ENCODE measurements at regions not wholly inside any gene's neighbourhood (a gene's known extent, or its start where the extent isn't known, plus 50 kb on each side); places are given as distances from the start of the nearest gene placed in this dataset.
"Not testable (repeated sequence)": the region's sequence is repeated elsewhere in the genome, so short reads cannot be mapped to it uniquely, and the experiment has no call there.

DNA sequence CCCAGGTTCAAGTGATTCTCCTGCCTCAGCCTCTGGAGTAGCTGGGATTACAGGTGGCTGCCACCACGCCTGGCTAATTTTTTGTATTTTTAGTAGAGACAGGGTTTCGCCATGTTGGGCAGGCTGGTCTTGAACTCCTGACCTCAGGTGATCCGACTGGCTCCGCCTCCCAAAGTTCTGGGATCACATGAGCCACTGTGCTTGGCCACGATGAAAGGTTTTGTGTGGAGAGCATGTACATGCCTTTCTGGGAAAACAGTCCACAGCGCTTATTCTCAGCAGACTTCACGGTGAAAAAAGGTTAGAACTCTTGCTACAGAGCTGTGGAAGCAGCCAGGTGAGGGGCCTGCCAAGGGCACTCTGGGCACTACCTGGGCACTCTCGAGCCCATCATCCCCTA is 85.0 kb upstream of the OR4F16 start:
- not testable (repeated sequence) for TF ChIP-seq POLR2AphosphoS2 (IDR thresholded peaks at IDR 0.05; ENCODE audit: low read depth, low read length); RAD21 (IDR thresholded peaks at IDR 0.05; ENCODE audit: insufficient read depth, low read depth, low read length); CEBPB (IDR thresholded peaks at IDR 0.05; ENCODE audit: borderline replicate concordance in 1 of 2, low read depth in 2 of 2, low read length in 2 of 2); NR2C2 (IDR thresholded peaks at IDR 0.05; ENCODE audit: borderline replicate concordance, control insufficient read depth, insufficient read length, low read depth); TAF1 (IDR thresholded peaks at IDR 0.05; ENCODE audit: borderline replicate concordance, low read depth, low read length); CBX3 (IDR thresholded peaks at IDR 0.05; ENCODE audit: borderline replicate concordance, low read depth); CREB1 (IDR thresholded peaks at IDR 0.05; ENCODE audit: low read depth); MXI1 (IDR thresholded peaks at IDR 0.05; ENCODE audit: low read depth, low read length); YY1 (IDR thresholded peaks at IDR 0.05; ENCODE audit: low read depth, low read length); TCF7 (IDR thresholded peaks at IDR 0.05; ENCODE audit: borderline replicate concordance)
- TF ChIP-seq, protein P1, sequence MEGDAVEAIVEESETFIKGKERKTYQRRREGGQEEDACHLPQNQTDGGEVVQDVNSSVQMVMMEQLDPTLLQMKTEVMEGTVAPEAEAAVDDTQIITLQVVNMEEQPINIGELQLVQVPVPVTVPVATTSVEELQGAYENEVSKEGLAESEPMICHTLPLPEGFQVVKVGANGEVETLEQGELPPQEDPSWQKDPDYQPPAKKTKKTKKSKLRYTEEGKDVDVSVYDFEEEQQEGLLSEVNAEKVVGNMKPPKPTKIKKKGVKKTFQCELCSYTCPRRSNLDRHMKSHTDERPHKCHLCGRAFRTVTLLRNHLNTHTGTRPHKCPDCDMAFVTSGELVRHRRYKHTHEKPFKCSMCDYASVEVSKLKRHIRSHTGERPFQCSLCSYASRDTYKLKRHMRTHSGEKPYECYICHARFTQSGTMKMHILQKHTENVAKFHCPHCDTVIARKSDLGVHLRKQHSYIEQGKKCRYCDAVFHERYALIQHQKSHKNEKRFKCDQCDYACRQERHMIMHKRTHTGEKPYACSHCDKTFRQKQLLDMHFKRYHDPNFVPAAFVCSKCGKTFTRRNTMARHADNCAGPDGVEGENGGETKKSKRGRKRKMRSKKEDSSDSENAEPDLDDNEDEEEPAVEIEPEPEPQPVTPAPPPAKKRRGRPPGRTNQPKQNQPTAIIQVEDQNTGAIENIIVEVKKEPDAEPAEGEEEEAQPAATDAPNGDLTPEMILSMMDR (IDR thresholded peaks at IDR 0.05 in 2 of 3, conservative IDR thresholded peaks at IDR 0.05 in 1 of 3; ENCODE audit: control insufficient read depth in 2 of 3, extremely low read depth in 1 of 3, insufficient read depth in 1 of 3, low read depth in 3 of 3, low read length in 3 of 3): not testable (repeated sequence)
- TF ChIP-seq, protein P2, sequence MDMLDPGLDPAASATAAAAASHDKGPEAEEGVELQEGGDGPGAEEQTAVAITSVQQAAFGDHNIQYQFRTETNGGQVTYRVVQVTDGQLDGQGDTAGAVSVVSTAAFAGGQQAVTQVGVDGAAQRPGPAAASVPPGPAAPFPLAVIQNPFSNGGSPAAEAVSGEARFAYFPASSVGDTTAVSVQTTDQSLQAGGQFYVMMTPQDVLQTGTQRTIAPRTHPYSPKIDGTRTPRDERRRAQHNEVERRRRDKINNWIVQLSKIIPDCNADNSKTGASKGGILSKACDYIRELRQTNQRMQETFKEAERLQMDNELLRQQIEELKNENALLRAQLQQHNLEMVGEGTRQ (IDR thresholded peaks at IDR 0.05; ENCODE audit: borderline replicate concordance, low read depth, low read length): not testable (repeated sequence)
- TF ChIP-seq, protein P3, sequence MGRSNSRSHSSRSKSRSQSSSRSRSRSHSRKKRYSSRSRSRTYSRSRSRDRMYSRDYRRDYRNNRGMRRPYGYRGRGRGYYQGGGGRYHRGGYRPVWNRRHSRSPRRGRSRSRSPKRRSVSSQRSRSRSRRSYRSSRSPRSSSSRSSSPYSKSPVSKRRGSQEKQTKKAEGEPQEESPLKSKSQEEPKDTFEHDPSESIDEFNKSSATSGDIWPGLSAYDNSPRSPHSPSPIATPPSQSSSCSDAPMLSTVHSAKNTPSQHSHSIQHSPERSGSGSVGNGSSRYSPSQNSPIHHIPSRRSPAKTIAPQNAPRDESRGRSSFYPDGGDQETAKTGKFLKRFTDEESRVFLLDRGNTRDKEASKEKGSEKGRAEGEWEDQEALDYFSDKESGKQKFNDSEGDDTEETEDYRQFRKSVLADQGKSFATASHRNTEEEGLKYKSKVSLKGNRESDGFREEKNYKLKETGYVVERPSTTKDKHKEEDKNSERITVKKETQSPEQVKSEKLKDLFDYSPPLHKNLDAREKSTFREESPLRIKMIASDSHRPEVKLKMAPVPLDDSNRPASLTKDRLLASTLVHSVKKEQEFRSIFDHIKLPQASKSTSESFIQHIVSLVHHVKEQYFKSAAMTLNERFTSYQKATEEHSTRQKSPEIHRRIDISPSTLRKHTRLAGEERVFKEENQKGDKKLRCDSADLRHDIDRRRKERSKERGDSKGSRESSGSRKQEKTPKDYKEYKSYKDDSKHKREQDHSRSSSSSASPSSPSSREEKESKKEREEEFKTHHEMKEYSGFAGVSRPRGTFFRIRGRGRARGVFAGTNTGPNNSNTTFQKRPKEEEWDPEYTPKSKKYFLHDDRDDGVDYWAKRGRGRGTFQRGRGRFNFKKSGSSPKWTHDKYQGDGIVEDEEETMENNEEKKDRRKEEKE (IDR thresholded peaks at IDR 0.05): not testable (repeated sequence)
- TF ChIP-seq, protein P4, sequence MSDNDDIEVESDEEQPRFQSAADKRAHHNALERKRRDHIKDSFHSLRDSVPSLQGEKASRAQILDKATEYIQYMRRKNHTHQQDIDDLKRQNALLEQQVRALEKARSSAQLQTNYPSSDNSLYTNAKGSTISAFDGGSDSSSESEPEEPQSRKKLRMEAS (IDR thresholded peaks at IDR 0.05; ENCODE audit: low read depth, low read length): not testable (repeated sequence)
